ENCODE measurements at regions not wholly inside any gene's neighbourhood (a gene's known extent, or its start where the extent isn't known, plus 50 kb on each side); places are given as distances from the start of the nearest gene placed in this dataset.

DNA sequence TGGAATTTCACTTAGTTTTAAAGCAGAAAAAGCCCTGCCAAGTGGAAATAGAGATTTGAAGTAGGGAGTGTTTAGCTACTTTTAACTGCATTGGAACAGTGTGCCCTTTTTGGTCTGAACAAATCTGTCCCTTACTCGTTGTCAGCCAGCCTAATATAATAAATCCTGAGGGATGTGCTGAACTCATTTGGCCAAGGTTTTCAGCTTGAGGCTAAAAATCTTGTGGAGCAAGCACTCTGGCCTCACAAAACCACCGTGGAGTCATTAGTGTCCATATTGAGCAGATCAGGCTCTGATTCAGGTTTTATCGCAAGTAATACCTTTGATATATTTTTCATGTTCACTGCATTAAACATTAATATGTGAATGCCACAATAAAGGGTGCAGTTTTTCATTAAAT, 383.5 kb downstream of the FRK start:
- TF ChIP-seq, protein P1, sequence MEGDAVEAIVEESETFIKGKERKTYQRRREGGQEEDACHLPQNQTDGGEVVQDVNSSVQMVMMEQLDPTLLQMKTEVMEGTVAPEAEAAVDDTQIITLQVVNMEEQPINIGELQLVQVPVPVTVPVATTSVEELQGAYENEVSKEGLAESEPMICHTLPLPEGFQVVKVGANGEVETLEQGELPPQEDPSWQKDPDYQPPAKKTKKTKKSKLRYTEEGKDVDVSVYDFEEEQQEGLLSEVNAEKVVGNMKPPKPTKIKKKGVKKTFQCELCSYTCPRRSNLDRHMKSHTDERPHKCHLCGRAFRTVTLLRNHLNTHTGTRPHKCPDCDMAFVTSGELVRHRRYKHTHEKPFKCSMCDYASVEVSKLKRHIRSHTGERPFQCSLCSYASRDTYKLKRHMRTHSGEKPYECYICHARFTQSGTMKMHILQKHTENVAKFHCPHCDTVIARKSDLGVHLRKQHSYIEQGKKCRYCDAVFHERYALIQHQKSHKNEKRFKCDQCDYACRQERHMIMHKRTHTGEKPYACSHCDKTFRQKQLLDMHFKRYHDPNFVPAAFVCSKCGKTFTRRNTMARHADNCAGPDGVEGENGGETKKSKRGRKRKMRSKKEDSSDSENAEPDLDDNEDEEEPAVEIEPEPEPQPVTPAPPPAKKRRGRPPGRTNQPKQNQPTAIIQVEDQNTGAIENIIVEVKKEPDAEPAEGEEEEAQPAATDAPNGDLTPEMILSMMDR (IDR thresholded peaks at IDR 0.05) = no peak
- TF ChIP-seq EZH2 (IDR thresholded peaks at IDR 0.05) = no peak

All from neural progenitor cell (in vitro differentiated cells).